OCI-M1 (cell line): ENCODE measurements at regions not wholly inside any gene's neighbourhood (a gene's known extent, or its start where the extent isn't known, plus 50 kb on each side); places are given as distances from the start of the nearest gene placed in this dataset.
A peak's percentile ranks its signal among the peaks of the same experiment; 100 is the strongest.

Experiments
- DNase-seq: peaks from one replicate; lab custom pipeline; 2025; lab: John Stamatoyannopoulos, UW

DNA sequence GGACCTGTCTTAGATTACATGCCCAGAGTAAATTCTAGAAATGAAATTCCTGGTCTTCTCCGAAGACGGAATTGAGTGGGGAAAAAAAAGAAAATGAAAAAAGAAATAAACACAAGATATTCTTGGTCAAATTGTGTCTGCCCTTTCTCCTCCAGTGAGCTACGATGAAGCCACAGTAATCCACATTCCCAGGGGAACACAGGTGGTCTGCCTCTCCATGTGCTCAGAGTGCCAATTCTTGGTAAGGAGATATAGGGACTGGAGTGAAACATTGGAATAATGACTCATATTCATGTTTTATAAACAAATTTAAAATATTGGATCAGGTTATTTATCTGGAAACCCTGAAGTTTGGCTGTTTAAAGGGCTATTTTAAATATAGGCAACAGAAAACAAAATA lies 54.2 kb upstream of the MGST2 start:
- DNase-seq = no peak

- DNase-seq = peak; percentile 77
These were observed 53.6 kb upstream of the SETD7 start for GRCh38 chr4:139609647-139610046.

DNA sequence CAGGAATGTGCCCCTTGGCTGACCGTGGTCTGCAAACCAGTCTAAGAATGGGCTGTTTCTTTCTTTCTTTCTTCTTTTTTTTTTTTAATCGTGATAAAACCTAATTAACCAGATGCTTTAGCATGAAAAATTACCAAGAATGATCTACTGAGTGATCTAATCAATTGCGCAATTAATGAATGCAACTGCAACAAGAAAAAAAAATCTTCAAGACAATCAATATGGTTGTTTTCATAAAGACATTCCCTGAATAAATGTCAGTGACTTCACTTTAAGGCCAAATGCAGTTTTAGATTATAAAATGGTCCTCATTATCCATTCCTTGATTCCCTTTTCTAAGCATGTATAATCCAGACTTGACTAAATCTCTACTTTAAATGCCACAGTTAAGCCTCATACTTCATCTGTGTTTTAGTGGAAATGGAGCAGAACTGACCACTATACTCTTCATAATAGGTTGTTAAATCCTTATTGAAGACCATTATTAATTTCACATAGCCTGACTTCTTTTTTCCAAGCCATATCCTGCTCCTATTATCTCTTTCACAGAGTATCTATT lies 51.6 kb upstream of the SETD7 start:
- peak; percentile 30 for DNase-seq

- peak; percentile 86 for DNase-seq
These were observed 50.8 kb upstream of the SETD7 start for GRCh38 chr4:139606579-139607501.

DNA sequence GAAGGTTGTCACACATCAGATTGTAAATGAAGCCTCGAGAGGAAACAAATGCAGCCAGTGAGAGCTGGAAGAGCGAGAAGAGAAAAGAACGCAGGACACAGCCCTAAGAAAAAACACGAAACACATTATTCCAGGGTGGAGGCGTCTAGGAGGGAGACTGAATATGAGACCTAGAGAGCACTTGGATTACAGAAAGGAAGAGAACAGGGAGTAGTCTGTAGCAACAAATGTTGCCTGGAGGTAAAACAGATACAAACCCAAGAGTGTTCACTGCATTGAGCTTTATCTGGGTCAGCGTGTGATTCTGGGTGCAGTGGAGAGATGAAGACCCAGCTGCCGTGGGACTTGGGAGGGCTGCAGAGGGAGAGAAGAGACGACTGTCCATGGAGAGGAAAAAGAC lies 50.1 kb upstream of the SETD7 start:
- no peak for DNase-seq
